ENCODE measurements at regions not wholly inside any gene's neighbourhood (a gene's known extent, or its start where the extent isn't known, plus 50 kb on each side); places are given as distances from the start of the nearest gene placed in this dataset.

GRCh38 chr20:51249781-51250180 is 226.9 kb upstream of the KCNG1 start:
- 67% methylated on average over 6 of the region's 6 CpGs for WGBS, 2 donors
- TF ChIP-seq CTCF (IDR thresholded peaks at IDR 0.05) (no peak), POLR2A (IDR thresholded peaks at IDR 0.05) (no peak)

GRCh38 chr20:51249215-51249614 is 226.3 kb upstream of the KCNG1 start:
- DNase-seq (ENCODE audit: low spot score in 2 of 2), result no peak
- TF ChIP-seq POLR2A (IDR thresholded peaks at IDR 0.05) (no peak), CTCF (IDR thresholded peaks at IDR 0.05) (no peak)
- intact Hi-C loops (cut with DNase I; ENCODE audit: low total_unique reads), result no loop called here
- no peak overlapping the region for H3K4me3 ChIP-seq (ENCODE audit: low read depth, poor library complexity, severe bottlenecking)
- 28 to 46% methylated on average over 4 of the region's 4 CpGs for WGBS, 2 donors

More at GRCh38 chr20:51249781-51250180, 226.9 kb upstream of the KCNG1 start:
- no peak for DNase-seq (ENCODE audit: low spot score in 2 of 2)
- no peak overlapping the region for H3K4me3 ChIP-seq (ENCODE audit: low read depth, poor library complexity, severe bottlenecking)
- intact Hi-C loops (cut with DNase I; ENCODE audit: low total_unique reads), result no loop called here

- H3K4me3 ChIP-seq (ENCODE audit: low read depth, poor library complexity, severe bottlenecking), result no peak overlapping the region
- 81 to 84% methylated on average over 10 of the region's 10 CpGs for WGBS, 2 donors
- DNase-seq (ENCODE audit: low spot score in 2 of 2), result no peak
- TF ChIP-seq POLR2A (IDR thresholded peaks at IDR 0.05) (no peak), CTCF (IDR thresholded peaks at IDR 0.05) (no peak)
- intact Hi-C loops (cut with DNase I; ENCODE audit: low total_unique reads), result no loop called here
Measured at GRCh38 chr20:51244466-51244865, 221.6 kb upstream of the KCNG1 start.

GRCh38 chr20:51238675-51239305 is 215.9 kb upstream of the KCNG1 start:
- 79 to 80% methylated on average over 8 of the region's 8 CpGs for WGBS, 2 donors
- no peak for TF ChIP-seq CTCF (IDR thresholded peaks at IDR 0.05)
- TF ChIP-seq POLR2A (IDR thresholded peaks at IDR 0.05), result no peak
- no peak for DNase-seq (ENCODE audit: low spot score in 2 of 2)
- intact Hi-C loops (cut with DNase I; ENCODE audit: low total_unique reads), result no loop called here
- no peak overlapping the region for H3K4me3 ChIP-seq (ENCODE audit: low read depth, poor library complexity, severe bottlenecking)

- intact Hi-C loops (cut with DNase I; ENCODE audit: low total_unique reads), result no loop called here
- no peak for TF ChIP-seq POLR2A (IDR thresholded peaks at IDR 0.05)
- no peak for TF ChIP-seq CTCF (IDR thresholded peaks at IDR 0.05)
- 66 to 68% methylated on average over 11 of the region's 11 CpGs for WGBS, 2 donors
- H3K4me3 ChIP-seq (ENCODE audit: low read depth, poor library complexity, severe bottlenecking), result no peak overlapping the region
- no peak for DNase-seq (ENCODE audit: low spot score in 2 of 2)
Measured at GRCh38 chr20:51237791-51238190, 214.9 kb upstream of the KCNG1 start.

GRCh38 chr20:51237278-51237677 is 214.4 kb upstream of the KCNG1 start:
- TF ChIP-seq CTCF (IDR thresholded peaks at IDR 0.05), result no peak
- no peak for TF ChIP-seq POLR2A (IDR thresholded peaks at IDR 0.05)
- intact Hi-C loops (cut with DNase I; ENCODE audit: low total_unique reads), result no loop called here
- DNase-seq (ENCODE audit: low spot score in 2 of 2), result no peak
- no peak overlapping the region for H3K4me3 ChIP-seq (ENCODE audit: low read depth, poor library complexity, severe bottlenecking)
- WGBS, 2 donors, result 70 to 76% methylated on average over 6 of the region's 6 CpGs

All from lower leg skin (tissue), 4 donors.